ENCODE measurements at regions not wholly inside any gene's neighbourhood (a gene's known extent, or its start where the extent isn't known, plus 50 kb on each side); places are given as distances from the start of the nearest gene placed in this dataset.

- H3K27me3 Mint-ChIP-seq (ENCODE audit: unreplicated experiment), result no peaks in the 10 kb centered on the region
- H3K4me1 Mint-ChIP-seq (ENCODE audit: low read depth, unreplicated experiment), result peaks cover 13% of the 10 kb centered on the region
- H3K27ac Mint-ChIP-seq (ENCODE audit: unreplicated experiment), result no peak overlapping the region
- CTCF ChIA-PET, result no interaction called here
- H3K36me3 Mint-ChIP-seq (ENCODE audit: insufficient read depth, unreplicated experiment), result no peaks in the 10 kb centered on the region
- no peaks in the 10 kb centered on the region for H3K9me3 Mint-ChIP-seq (ENCODE audit: low read depth, unreplicated experiment)
- H3K4me3 Mint-ChIP-seq (ENCODE audit: low read depth, unreplicated experiment), result no peak overlapping the region
- intact Hi-C loops (cut with micrococcal nuclease; ENCODE audit: unreplicated experiment), result loop anchor here (5.0 to 10.0 kb wide), 3 partner anchors 46 to 234 kb away; no protein-coding TSS in a partner anchor
- TF ChIP-seq, protein P1, sequence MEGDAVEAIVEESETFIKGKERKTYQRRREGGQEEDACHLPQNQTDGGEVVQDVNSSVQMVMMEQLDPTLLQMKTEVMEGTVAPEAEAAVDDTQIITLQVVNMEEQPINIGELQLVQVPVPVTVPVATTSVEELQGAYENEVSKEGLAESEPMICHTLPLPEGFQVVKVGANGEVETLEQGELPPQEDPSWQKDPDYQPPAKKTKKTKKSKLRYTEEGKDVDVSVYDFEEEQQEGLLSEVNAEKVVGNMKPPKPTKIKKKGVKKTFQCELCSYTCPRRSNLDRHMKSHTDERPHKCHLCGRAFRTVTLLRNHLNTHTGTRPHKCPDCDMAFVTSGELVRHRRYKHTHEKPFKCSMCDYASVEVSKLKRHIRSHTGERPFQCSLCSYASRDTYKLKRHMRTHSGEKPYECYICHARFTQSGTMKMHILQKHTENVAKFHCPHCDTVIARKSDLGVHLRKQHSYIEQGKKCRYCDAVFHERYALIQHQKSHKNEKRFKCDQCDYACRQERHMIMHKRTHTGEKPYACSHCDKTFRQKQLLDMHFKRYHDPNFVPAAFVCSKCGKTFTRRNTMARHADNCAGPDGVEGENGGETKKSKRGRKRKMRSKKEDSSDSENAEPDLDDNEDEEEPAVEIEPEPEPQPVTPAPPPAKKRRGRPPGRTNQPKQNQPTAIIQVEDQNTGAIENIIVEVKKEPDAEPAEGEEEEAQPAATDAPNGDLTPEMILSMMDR (IDR thresholded peaks at IDR 0.05; ENCODE audit: unreplicated experiment), result no peak
- DNase-seq, result no peak
- BruUV-seq (replicated peaks), result no TSS peak
Measured at GRCh38 chr4:138918169-138918869, 97.3 kb upstream of the NOCT start.

DNA sequence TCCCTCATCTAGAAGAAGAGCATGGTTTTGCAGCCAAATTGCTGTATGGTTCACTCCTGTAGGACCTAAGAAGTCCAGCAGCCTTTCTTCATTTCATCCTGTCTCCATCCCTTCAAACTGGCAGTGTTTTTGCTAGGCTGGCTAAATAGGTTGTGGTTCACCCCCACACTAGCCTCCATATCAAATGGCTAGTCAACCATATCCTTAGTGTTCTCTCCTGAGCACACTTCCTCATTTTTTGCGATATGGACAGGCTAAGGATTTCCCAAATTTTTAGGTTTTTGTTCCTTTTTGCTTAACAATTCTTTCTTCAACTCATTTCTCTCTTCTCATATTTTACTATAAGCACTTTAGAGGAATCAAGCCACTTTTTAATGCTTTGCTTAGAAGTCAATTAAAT, 98.8 kb upstream of the NOCT start:
- Mint-ChIP-seq H3K9me3 (ENCODE audit: low read depth, unreplicated experiment) (no peaks in the 10 kb centered on the region), H3K36me3 (ENCODE audit: insufficient read depth, unreplicated experiment) (no peaks in the 10 kb centered on the region), H3K27me3 (ENCODE audit: unreplicated experiment) (no peaks in the 10 kb centered on the region), H3K27ac (ENCODE audit: unreplicated experiment) (no peak overlapping the region), H3K4me3 (ENCODE audit: low read depth, unreplicated experiment) (no peak overlapping the region), H3K4me1 (ENCODE audit: low read depth, unreplicated experiment) (peaks cover 13% of the 10 kb centered on the region)
- no TSS peak for BruUV-seq (replicated peaks)
- DNase-seq, result no peak
- TF ChIP-seq, protein P1 (IDR thresholded peaks at IDR 0.05; ENCODE audit: unreplicated experiment), result no peak
- CTCF ChIA-PET, result interaction anchor here (0.6 kb wide), 1 partner anchor 98 kb away, joined by 4 read pairs; no protein-coding TSS in a partner anchor
- intact Hi-C loops (cut with micrococcal nuclease; ENCODE audit: unreplicated experiment), result loop anchor here (5.0 to 10.0 kb wide), 3 partner anchors 44 to 232 kb away; no protein-coding TSS in a partner anchor

DNA sequence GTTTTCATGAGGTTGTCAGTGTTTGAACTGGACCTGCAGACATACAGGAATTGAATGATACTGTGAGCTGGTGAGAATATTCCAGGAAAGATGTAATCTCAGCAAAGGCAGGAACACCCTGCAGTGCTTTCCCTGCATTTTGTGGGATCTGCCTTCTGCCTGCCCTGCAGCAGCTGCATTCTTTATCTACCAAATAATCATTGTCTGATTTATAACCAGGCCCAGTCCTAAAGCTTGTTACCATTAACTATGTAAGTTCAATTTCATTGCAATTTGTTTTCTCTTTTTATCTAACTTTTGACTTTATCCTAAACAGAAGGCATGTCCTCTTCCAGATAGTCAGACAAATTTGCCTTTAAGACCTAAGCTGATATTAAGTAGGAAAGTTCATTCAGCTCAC, 99.8 kb upstream of the NOCT start:
- DNase-seq, result no peak
- Mint-ChIP-seq H3K9me3 (ENCODE audit: low read depth, unreplicated experiment) (no peaks in the 10 kb centered on the region), H3K4me1 (ENCODE audit: low read depth, unreplicated experiment) (peaks cover 19% of the 10 kb centered on the region), H3K27me3 (ENCODE audit: unreplicated experiment) (no peaks in the 10 kb centered on the region), H3K27ac (ENCODE audit: unreplicated experiment) (no peak overlapping the region), H3K36me3 (ENCODE audit: insufficient read depth, unreplicated experiment) (no peaks in the 10 kb centered on the region), H3K4me3 (ENCODE audit: low read depth, unreplicated experiment) (no peak overlapping the region)
- intact Hi-C loops (cut with micrococcal nuclease; ENCODE audit: unreplicated experiment), result loop anchor here (5.0 to 10.0 kb wide), 3 partner anchors 43 to 231 kb away; no protein-coding TSS in a partner anchor
- TF ChIP-seq, protein P1 (IDR thresholded peaks at IDR 0.05; ENCODE audit: unreplicated experiment), result no peak
- no TSS peak for BruUV-seq (replicated peaks)
- CTCF ChIA-PET, result no interaction called here

GRCh38 chr4:138912704-138913340, 102.8 kb upstream of the NOCT start:
- TF ChIP-seq, protein P1 (IDR thresholded peaks at IDR 0.05; ENCODE audit: unreplicated experiment), result no peak
- no peak for DNase-seq
- CTCF ChIA-PET, result no interaction called here
- Mint-ChIP-seq H3K27me3 (ENCODE audit: unreplicated experiment) (no peaks in the 10 kb centered on the region), H3K9me3 (ENCODE audit: low read depth, unreplicated experiment) (no peaks in the 10 kb centered on the region), H3K4me1 (ENCODE audit: low read depth, unreplicated experiment) (peaks cover 13% of the 10 kb centered on the region), H3K27ac (ENCODE audit: unreplicated experiment) (no peak overlapping the region), H3K4me3 (ENCODE audit: low read depth, unreplicated experiment) (no peak overlapping the region), H3K36me3 (ENCODE audit: insufficient read depth, unreplicated experiment) (no peaks in the 10 kb centered on the region)
- intact Hi-C loops (cut with micrococcal nuclease; ENCODE audit: unreplicated experiment), result loop anchor here (10.0 kb wide), 1 partner anchor 228 kb away; no protein-coding TSS in a partner anchor
- no TSS peak for BruUV-seq (replicated peaks)

All from Calu3 (cell line).